ENCODE measurements at regions not wholly inside any gene's neighbourhood (a gene's known extent, or its start where the extent isn't known, plus 50 kb on each side); places are given as distances from the start of the nearest gene placed in this dataset.

DNA sequence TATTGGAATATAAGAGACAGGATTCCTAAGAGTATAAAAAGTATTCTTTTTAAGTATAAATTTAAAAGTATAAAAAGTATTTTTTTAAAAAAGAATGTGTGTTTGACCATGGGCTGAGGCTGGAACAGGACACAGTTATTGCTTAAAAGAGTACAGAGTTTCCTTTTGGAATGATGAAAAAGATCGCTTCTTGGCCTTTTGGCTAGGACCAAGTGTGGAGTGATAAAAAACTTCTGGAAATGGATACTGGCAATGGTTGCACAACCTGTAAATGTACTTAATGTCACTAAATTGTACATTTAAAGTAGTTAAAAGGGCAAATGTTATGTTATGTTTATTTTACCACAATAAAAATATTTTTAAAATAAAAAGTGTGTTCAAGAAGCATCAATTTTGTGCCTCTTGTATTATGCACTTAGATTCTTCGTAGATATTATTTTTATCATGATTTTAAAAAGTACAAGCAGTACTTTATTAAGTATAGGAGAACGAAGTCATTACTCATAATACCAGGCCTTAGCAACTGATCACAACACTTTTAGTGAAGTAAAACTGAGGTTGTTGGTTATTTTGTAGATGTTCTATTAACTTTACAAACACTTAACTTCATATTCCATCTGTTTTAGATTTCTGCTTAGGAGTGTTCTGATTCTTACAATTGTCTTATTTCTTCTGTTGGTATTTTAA lies 389.1 kb upstream of the ZP4 start:
- Histone ChIP-seq H3K36me3 (replicated peaks in 1 of 2) (no peaks in the 10 kb centered on the region), H3K4me3 (no peak overlapping the region), H3K4me1 (replicated peaks in 1 of 2) (no peaks in the 10 kb centered on the region), H3K9me3 (replicated peaks in 1 of 3) (no peaks in the 10 kb centered on the region), H3K27me3 (no peaks in the 10 kb centered on the region), H3K27ac (no peak overlapping the region)
- TF ChIP-seq, protein P1, sequence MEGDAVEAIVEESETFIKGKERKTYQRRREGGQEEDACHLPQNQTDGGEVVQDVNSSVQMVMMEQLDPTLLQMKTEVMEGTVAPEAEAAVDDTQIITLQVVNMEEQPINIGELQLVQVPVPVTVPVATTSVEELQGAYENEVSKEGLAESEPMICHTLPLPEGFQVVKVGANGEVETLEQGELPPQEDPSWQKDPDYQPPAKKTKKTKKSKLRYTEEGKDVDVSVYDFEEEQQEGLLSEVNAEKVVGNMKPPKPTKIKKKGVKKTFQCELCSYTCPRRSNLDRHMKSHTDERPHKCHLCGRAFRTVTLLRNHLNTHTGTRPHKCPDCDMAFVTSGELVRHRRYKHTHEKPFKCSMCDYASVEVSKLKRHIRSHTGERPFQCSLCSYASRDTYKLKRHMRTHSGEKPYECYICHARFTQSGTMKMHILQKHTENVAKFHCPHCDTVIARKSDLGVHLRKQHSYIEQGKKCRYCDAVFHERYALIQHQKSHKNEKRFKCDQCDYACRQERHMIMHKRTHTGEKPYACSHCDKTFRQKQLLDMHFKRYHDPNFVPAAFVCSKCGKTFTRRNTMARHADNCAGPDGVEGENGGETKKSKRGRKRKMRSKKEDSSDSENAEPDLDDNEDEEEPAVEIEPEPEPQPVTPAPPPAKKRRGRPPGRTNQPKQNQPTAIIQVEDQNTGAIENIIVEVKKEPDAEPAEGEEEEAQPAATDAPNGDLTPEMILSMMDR (IDR thresholded peaks at IDR 0.05), result no peak
- no peak for TF ChIP-seq POLR2A (IDR thresholded peaks at IDR 0.05)
- WGBS, 4 donors, result 78 to 91% (median 79%) methylated on average over 3 of the region's 3 CpGs
- no peak for DNase-seq
- intact Hi-C loops (cut with DNase I), result no loop called here

DNA sequence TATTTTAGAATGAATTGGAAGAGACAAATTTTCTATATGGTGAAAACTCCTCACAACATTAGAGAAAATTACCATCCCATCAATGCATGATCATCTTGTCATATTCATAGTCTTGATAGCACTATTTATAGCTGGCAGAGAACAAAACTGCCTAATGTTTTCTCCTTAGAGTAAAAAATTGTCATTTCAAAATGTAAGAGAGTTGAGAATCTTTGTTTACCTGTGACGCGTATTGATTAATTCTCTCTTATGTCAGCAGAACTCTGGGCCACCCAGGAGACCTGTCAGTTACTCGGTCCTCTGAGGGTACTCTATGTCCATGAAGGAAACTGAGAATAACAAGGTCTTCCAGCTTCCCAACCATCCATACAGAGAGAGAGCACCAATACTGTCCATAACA lies 381.4 kb upstream of the ZP4 start:
- Histone ChIP-seq H3K27ac (no peak overlapping the region), H3K4me3 (no peak overlapping the region), H3K27me3 (no peaks in the 10 kb centered on the region), H3K9me3 (replicated peaks in 1 of 3) (no peaks in the 10 kb centered on the region), H3K4me1 (replicated peaks in 1 of 2) (no peaks in the 10 kb centered on the region), H3K36me3 (replicated peaks in 1 of 2) (no peaks in the 10 kb centered on the region)
- WGBS, 4 donors, result 87 to 95% (median 91%) methylated on average over 3 of the region's 3 CpGs
- intact Hi-C loops (cut with DNase I), result no loop called here
- DNase-seq, result no peak
- TF ChIP-seq, protein P1 (IDR thresholded peaks at IDR 0.05), result no peak
- TF ChIP-seq POLR2A (IDR thresholded peaks at IDR 0.05), result no peak

DNA sequence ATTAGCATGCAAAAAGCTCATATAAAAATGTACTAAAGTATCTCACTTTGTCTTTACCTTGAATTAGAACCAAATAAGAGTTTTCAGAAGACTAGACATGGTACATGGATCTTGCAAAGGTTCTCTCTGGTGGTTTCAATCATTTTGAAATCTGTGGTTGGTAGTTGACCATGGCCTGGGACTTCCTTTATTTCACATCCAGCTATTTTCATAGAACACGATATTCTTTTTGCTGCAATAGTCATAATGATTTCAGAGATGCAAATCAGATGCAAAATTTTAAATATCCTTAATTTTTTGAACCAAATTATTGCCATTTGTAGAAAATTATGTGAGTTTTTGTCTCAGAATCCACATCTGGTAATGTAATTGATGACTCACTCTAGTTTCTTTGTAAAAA lies 375.1 kb upstream of the ZP4 start:
- no peak for DNase-seq
- Histone ChIP-seq H3K4me3 (no peak overlapping the region), H3K27ac (no peak overlapping the region), H3K36me3 (replicated peaks in 1 of 2) (no peaks in the 10 kb centered on the region), H3K4me1 (replicated peaks in 1 of 2) (no peaks in the 10 kb centered on the region), H3K27me3 (no peaks in the 10 kb centered on the region), H3K9me3 (replicated peaks in 1 of 3) (no peaks in the 10 kb centered on the region)
- TF ChIP-seq, protein P1 (IDR thresholded peaks at IDR 0.05), result no peak
- TF ChIP-seq POLR2A (IDR thresholded peaks at IDR 0.05), result no peak
- intact Hi-C loops (cut with DNase I), result no loop called here
- 53 to 61% (median 58%) methylated on average over 1 of the region's 1 CpG for WGBS, 4 donors

DNA sequence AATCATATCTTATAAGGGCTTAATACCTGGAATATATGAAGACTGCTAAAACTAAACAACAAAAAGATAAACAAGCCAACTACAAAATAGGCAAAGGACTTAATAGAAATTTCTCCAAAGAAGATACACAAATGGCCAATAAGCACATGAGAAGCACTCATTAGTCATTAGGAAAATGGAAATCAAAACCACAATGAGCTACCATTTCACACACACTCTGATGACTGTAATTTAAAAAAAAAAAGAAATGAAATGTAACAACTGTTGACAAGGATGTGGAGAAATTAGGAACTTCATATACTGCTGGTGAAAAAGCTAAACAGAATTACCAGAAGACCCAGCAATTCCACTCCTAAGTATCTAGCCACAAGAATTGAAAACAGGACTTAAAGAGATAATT lies 374.2 kb upstream of the ZP4 start:
- Histone ChIP-seq H3K36me3 (replicated peaks in 1 of 2) (no peaks in the 10 kb centered on the region), H3K27me3 (no peaks in the 10 kb centered on the region), H3K4me1 (replicated peaks in 1 of 2) (no peaks in the 10 kb centered on the region), H3K4me3 (no peak overlapping the region), H3K9me3 (replicated peaks in 1 of 3) (no peaks in the 10 kb centered on the region), H3K27ac (no peak overlapping the region)
- TF ChIP-seq, protein P1 (IDR thresholded peaks at IDR 0.05), result no peak
- TF ChIP-seq POLR2A (IDR thresholded peaks at IDR 0.05), result no peak
- intact Hi-C loops (cut with DNase I), result no loop called here
- no peak for DNase-seq

Data from adrenal gland (tissue), 9 donors.